H1 (cell line): ENCODE measurements at regions not wholly inside any gene's neighbourhood (a gene's known extent, or its start where the extent isn't known, plus 50 kb on each side); places are given as distances from the start of the nearest gene placed in this dataset.
"Not testable (repeated sequence)": the region's sequence is repeated elsewhere in the genome, so short reads cannot be mapped to it uniquely, and the experiment has no call there.

Experiments used
- CTCF ChIA-PET: fragments of 300-600 bp; sonication (Branson Sonifier 250); formaldehyde crosslinking; loops from one replicate; lab custom pipeline; 2021; ENCODE audit not compliant: partially characterized antibody; lab: Charles Lee
- POLR2A ChIA-PET: fragments of 300-600 bp; sonication (Branson Sonifier 250); formaldehyde crosslinking; loops from one replicate; lab custom pipeline; 2021; ENCODE audit warnings: inconsistent platforms; ENCODE audit not compliant: partially characterized antibody; lab: Charles Lee
- DNase-seq, 2 experiments: peaks; one replicate each; pipeline versions ENCODE4 v3.0.0 to v3.0.0-alpha.2; 2010 to 2022; ENCODE audit warnings: low spot score in 2 of 2, low read depth in 1 of 2, mixed read lengths in 1 of 2
- FAIRE-seq: peaks from 2 replicates; lab custom pipeline; 2011; peaks lifted over from hg19 to GRCh38; lab: Jason Lieb, UNC
- H2AFZ ChIP-seq: 2 replicates; pipeline ENCODE4 v1.8.1; 2012; ENCODE audit warnings: low read length, inconsistent platforms
- H2AK5ac ChIP-seq: 2 replicates; pipeline ENCODE4 v1.6.1; 2013; ENCODE audit warnings: low read depth, low read length
- H2BK120ac ChIP-seq: replicated peaks from 2 replicates; pipeline ENCODE3; 2013; ENCODE audit warnings: low read depth, low read length, inconsistent platforms
- H2BK12ac ChIP-seq: 2 replicates; pipeline ENCODE4 v1.6.1; 2013; ENCODE audit warnings: low read depth, low read length
- H2BK15ac ChIP-seq: 2 replicates; pipeline ENCODE4 v1.6.1; 2013; ENCODE audit warnings: low read length
- H2BK20ac ChIP-seq: 2 replicates; pipeline ENCODE4 v1.6.1; 2013; ENCODE audit warnings: low read length
- H2BK5ac ChIP-seq: 2 replicates; pipeline ENCODE4 v1.6.1; 2013; ENCODE audit warnings: low read depth, low read length
- H3K14ac ChIP-seq: 2 replicates; pipeline ENCODE4 v1.6.1; 2013; ENCODE audit warnings: inconsistent platforms; ENCODE audit not compliant: insufficient read length
- H3K18ac ChIP-seq: 2 replicates; pipeline ENCODE4 v1.6.1; 2013; ENCODE audit warnings: low read length; ENCODE audit errors: extremely low read depth
- H3K23ac ChIP-seq: 2 replicates; pipeline ENCODE4 v1.6.1; 2013; ENCODE audit warnings: inconsistent platforms; ENCODE audit not compliant: insufficient read length
- H3K23me2 ChIP-seq: 2 replicates; pipeline ENCODE4 v1.6.1; 2013; ENCODE audit warnings: low read depth, low read length
- H3K27ac ChIP-seq: 2 replicates; pipeline ENCODE4 v1.6.1; 2011; ENCODE audit warnings: low read depth, low read length, inconsistent platforms
- H3K27me3 ChIP-seq, 4 experiments: replicated peaks in 1 of 4; 1 replicate in 1 of 4; 2 replicates in 3 of 4; pipeline versions ENCODE4 v1.6.1 to v1.8.1; 2011 to 2013; ENCODE audit warnings: low read length in 3 of 4, mild to moderate bottlenecking in 3 of 4, inconsistent platforms in 2 of 4, mixed read lengths in 2 of 4, moderate library complexity in 1 of 4; ENCODE audit not compliant: control insufficient read depth in 3 of 4, insufficient read depth in 3 of 4; ENCODE audit errors: extremely low read depth in 1 of 4
- H3K36me3 ChIP-seq, 4 experiments: 2 replicates each; pipeline versions ENCODE4 v1.6.1 to v1.8.1; 2011 to 2013; ENCODE audit warnings: mild to moderate bottlenecking in 4 of 4, low read length in 3 of 4, moderate library complexity in 2 of 4, control low read depth in 1 of 4, inconsistent platforms in 1 of 4; ENCODE audit not compliant: insufficient read depth in 4 of 4, control insufficient read depth in 2 of 4
- H3K4ac ChIP-seq: replicated peaks from 2 replicates; pipeline ENCODE3; 2013; ENCODE audit warnings: low read length, low read depth, mixed read lengths, inconsistent platforms; ENCODE audit not compliant: insufficient read length
- H3K4me1 ChIP-seq, 4 experiments: replicated peaks in 1 of 4; 1 replicate in 1 of 4; 2 replicates in 3 of 4; pipeline versions ENCODE4 v1.6.1 to v1.8.1; 2011 to 2013; ENCODE audit warnings: low read length in 3 of 4, inconsistent platforms in 2 of 4, mixed read lengths in 1 of 4; ENCODE audit not compliant: insufficient read depth in 4 of 4, control insufficient read depth in 3 of 4
- H3K4me2 ChIP-seq, 2 experiments: 2 replicates each; pipeline versions ENCODE4 v1.6.1 to v1.8.1; 2011 to 2013; ENCODE audit warnings: low read depth in 2 of 2, low read length in 2 of 2, control low read depth in 1 of 2, inconsistent platforms in 1 of 2, mild to moderate bottlenecking in 1 of 2; ENCODE audit not compliant: insufficient read depth in 1 of 2
- H3K4me3 ChIP-seq, 4 experiments: fragments of 200-600, 300-600 bp in 1 of 4; sonication (generic), shearing (Covaris generic), sonication (Bioruptor Twin) in 1 of 4; 2 replicates each; pipeline versions ENCODE4 v1.5.1 to v1.8.1; 2011 to 2016; ENCODE audit warnings: low read length in 4 of 4, low read depth in 3 of 4, control low read depth in 2 of 4, inconsistent platforms in 2 of 4, mild to moderate bottlenecking in 2 of 4, mixed read lengths in 1 of 4, moderate library complexity in 1 of 4; ENCODE audit not compliant: insufficient read depth in 2 of 4; ENCODE audit errors: extremely low read depth in 1 of 4
- H3K56ac ChIP-seq: replicated peaks from 2 replicates; pipeline ENCODE3; 2013; ENCODE audit warnings: low read depth, mild to moderate bottlenecking, mixed read lengths, low read length, inconsistent platforms; ENCODE audit not compliant: insufficient read length
- H3K79me1 ChIP-seq: 2 replicates; pipeline ENCODE4 v1.6.1; 2013; ENCODE audit warnings: low read depth, low read length, control low read depth
- H3K79me2 ChIP-seq, 2 experiments: 2 replicates each; pipeline versions ENCODE4 v1.6.1 to v1.8.1; 2012 to 2013; ENCODE audit warnings: low read length in 2 of 2, mild to moderate bottlenecking in 2 of 2, inconsistent platforms in 1 of 2; ENCODE audit not compliant: insufficient read depth in 2 of 2, control insufficient read depth in 1 of 2
- H3K9ac ChIP-seq, 4 experiments: replicated peaks in 1 of 4; 1 replicate in 1 of 4; 2 replicates in 3 of 4; pipeline versions ENCODE4 v1.6.1 to v1.8.1; 2011 to 2013; ENCODE audit warnings: low read depth in 3 of 4, low read length in 3 of 4, control low read depth in 2 of 4, mild to moderate bottlenecking in 2 of 4, moderate library complexity in 2 of 4, inconsistent platforms in 1 of 4; ENCODE audit errors: extremely low read depth in 1 of 4
- H3K9me3 ChIP-seq, 2 experiments: 2 replicates each; pipeline versions ENCODE4 v1.6.1 to v1.8.1; 2012 to 2013; ENCODE audit warnings: mild to moderate bottlenecking in 2 of 2, moderate library complexity in 2 of 2, control low read depth in 1 of 2, inconsistent platforms in 1 of 2, low read depth in 1 of 2, low read length in 1 of 2, mixed read lengths in 1 of 2; ENCODE audit not compliant: insufficient read depth in 2 of 2
- H4K20me1 ChIP-seq, 2 experiments: replicated peaks in 1 of 2; 2 replicates each; pipeline versions ENCODE3 to v1.8.1; 2011 to 2013; ENCODE audit warnings: inconsistent platforms in 2 of 2, low read length in 2 of 2, mild to moderate bottlenecking in 1 of 2; ENCODE audit not compliant: insufficient read depth in 2 of 2, control insufficient read depth in 1 of 2
- H4K5ac ChIP-seq: 2 replicates; pipeline ENCODE4 v1.6.1; 2013; ENCODE audit warnings: low read length, low read depth, mixed read lengths, inconsistent platforms; ENCODE audit not compliant: insufficient read length
- H4K8ac ChIP-seq: 2 replicates; pipeline ENCODE4 v1.8.0; 2013; ENCODE audit warnings: mild to moderate bottlenecking, moderate library complexity, low read length, inconsistent platforms; ENCODE audit not compliant: insufficient read depth; ENCODE audit errors: extremely low read depth
- H4K91ac ChIP-seq: replicated peaks from 2 replicates; pipeline ENCODE3; 2013; ENCODE audit warnings: low read length, mixed read lengths, inconsistent platforms; ENCODE audit not compliant: insufficient read length
- WGBS, 2 experiments: shearing (Covaris generic) in 1 of 2; methylation state at CpG; one replicate each; pipeline versions ENCODE4 v1.1.6 to v1.1.7; 2013 to 2015; ENCODE audit warnings: low lambda C conversion rate in 2 of 2, mixed read lengths in 2 of 2, inconsistent platforms in 1 of 2, low coverage in 1 of 2, missing lambda C conversion rate in 1 of 2; ENCODE audit not compliant: insufficient replicate concordance in 2 of 2, insufficient coverage in 1 of 2, insufficient read length in 1 of 2; ENCODE audit errors: extremely low coverage in 1 of 2, missing lambda C conversion rate in 1 of 2; 5-methylcytosine and 5-hydroxymethylcytosine counted together

DNA sequence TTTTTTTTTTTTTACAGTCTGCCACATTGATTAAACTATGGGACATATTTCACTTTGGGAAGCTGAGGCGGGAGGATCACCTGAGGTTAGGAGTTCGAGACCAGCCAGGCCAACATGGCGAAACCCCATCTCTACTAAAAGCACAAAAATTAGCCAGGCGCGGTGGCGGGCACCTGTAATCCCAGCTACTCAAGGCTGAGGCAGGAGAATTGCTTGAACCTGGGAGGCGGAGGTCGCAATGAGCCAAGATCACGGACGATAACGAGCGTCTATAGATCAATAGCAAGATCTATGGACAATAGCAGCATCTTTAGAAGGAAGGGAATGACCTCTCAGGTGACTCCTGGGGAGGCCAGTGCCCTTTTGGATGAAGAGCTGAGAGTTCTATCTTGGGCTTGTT lies 82.9 kb upstream of the PRR23C start:
- H2BK120ac ChIP-seq, H3K27me3 ChIP-seq, H3K18ac ChIP-seq, H3K23me2 ChIP-seq, H2AK5ac ChIP-seq, H3K4ac ChIP-seq, H3K9ac ChIP-seq, H2BK20ac ChIP-seq, H2BK5ac ChIP-seq, H4K91ac ChIP-seq, H4K5ac ChIP-seq, H3K4me2 ChIP-seq, H3K23ac ChIP-seq, DNase-seq, H2BK15ac ChIP-seq, H3K4me1 ChIP-seq, H3K79me1 ChIP-seq, FAIRE-seq, H3K36me3 ChIP-seq, H3K9me3 ChIP-seq, H3K14ac ChIP-seq, H4K8ac ChIP-seq, H3K27ac ChIP-seq, H3K4me3 ChIP-seq, H2AFZ ChIP-seq, H4K20me1 ChIP-seq, H3K56ac ChIP-seq, H3K79me2 ChIP-seq, H2BK12ac ChIP-seq: not testable (repeated sequence)
- 89% methylated on average over 12 of the region's 12 CpGs; no CpG with 5 or more reads in 1 of the 2 experiments for WGBS, 2 experiments
- CTCF ChIA-PET: interaction anchor here (1.1 kb wide), 1 partner anchor 148 kb away, joined by 4 read pairs; no protein-coding TSS in a partner anchor
- POLR2A ChIA-PET: interaction anchor here (0.6 kb wide), 1 partner anchor 19 kb away, joined by 3 read pairs; no protein-coding TSS in a partner anchor
